ENCODE measurements at regions not wholly inside any gene's neighbourhood (a gene's known extent, or its start where the extent isn't known, plus 50 kb on each side); places are given as distances from the start of the nearest gene placed in this dataset.
"Not testable (repeated sequence)": the region's sequence is repeated elsewhere in the genome, so short reads cannot be mapped to it uniquely, and the experiment has no call there.

- no peak overlapping the region for H3K4me3 ChIP-seq (ENCODE audit: low read depth, low read length)
- DNase-seq (ENCODE audit: low read depth), result no peak
- no peak for TF ChIP-seq CTCF (IDR thresholded peaks at IDR 0.05; ENCODE audit: insufficient read depth, low read length)
These were observed 1207.6 kb downstream of the OTOL1 start for GRCh38 chr3:162704238-162704637.

GRCh38 chr3:162704799-162705385, 1208.3 kb downstream of the OTOL1 start:
- no peak for DNase-seq (ENCODE audit: low read depth)
- TF ChIP-seq CTCF (IDR thresholded peaks at IDR 0.05; ENCODE audit: insufficient read depth, low read length), result no peak
- no peak overlapping the region for H3K4me3 ChIP-seq (ENCODE audit: low read depth, low read length)

- not testable (repeated sequence) for H3K4me3 ChIP-seq (ENCODE audit: low read depth, low read length); DNase-seq (ENCODE audit: low read depth)
These were observed 1211.8 kb downstream of the OTOL1 start for GRCh38 chr3:162708394-162708793.

- not testable (repeated sequence) for H3K4me3 ChIP-seq (ENCODE audit: low read depth, low read length); DNase-seq (ENCODE audit: low read depth)
These were observed 1212.5 kb downstream of the OTOL1 start for GRCh38 chr3:162708942-162709706.

DNA sequence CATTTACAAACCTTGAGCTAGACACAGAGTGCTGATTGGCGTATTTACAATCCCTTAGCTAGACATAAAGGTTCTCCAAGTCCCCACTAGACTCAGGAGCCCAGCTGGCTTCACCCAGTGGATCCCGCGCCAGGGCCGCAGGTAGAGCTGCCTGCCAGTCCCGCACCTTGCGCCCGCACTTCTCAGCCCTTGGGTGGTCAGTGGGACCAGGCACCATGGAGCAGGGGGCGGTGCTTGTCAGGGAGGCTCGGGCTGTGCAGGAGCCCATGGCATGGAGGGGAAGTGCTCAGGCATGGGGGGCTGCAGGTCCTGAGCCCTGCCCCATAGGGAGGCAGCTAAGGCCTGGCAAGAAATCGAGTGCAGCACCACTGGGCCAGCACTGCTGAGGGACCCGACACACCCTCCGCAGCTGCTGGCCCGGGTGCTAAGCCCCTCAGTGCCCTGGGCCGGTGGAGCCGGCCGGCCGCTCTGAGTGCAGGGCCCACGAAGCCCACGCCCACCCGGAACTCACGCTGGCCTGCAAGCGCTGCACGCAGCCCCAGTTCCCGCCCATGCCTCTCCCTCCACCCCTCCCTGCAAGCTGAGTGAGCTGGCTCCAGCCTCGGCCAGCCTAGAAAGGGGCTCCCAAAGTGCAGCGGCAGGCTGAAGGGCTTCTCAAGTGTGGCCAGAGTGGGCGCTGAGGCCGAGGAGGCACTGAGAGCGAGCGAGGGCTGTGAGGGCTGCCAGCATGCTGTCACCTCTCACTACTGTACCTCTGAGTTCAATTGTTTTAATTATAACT, 1213.9 kb downstream of the OTOL1 start:
- TF ChIP-seq CTCF (IDR thresholded peaks at IDR 0.05; ENCODE audit: insufficient read depth, low read length), result no peak
- no peak overlapping the region for H3K4me3 ChIP-seq (ENCODE audit: low read depth, low read length)
- no peak for DNase-seq (ENCODE audit: low read depth)

- DNase-seq (ENCODE audit: low read depth), result not testable (repeated sequence)
These were observed 1220.5 kb downstream of the OTOL1 start for GRCh38 chr3:162717074-162717473.

GRCh38 chr3:162718697-162719096, 1222.1 kb downstream of the OTOL1 start:
- DNase-seq (ENCODE audit: low read depth), result no peak
- no peak for TF ChIP-seq CTCF (IDR thresholded peaks at IDR 0.05; ENCODE audit: insufficient read depth, low read length)
- H3K4me3 ChIP-seq (ENCODE audit: low read depth, low read length), result no peak overlapping the region

More at GRCh38 chr3:162717074-162717473, 1220.5 kb downstream of the OTOL1 start:
- H3K4me3 ChIP-seq (ENCODE audit: low read depth, low read length), result not testable (repeated sequence)

DNA sequence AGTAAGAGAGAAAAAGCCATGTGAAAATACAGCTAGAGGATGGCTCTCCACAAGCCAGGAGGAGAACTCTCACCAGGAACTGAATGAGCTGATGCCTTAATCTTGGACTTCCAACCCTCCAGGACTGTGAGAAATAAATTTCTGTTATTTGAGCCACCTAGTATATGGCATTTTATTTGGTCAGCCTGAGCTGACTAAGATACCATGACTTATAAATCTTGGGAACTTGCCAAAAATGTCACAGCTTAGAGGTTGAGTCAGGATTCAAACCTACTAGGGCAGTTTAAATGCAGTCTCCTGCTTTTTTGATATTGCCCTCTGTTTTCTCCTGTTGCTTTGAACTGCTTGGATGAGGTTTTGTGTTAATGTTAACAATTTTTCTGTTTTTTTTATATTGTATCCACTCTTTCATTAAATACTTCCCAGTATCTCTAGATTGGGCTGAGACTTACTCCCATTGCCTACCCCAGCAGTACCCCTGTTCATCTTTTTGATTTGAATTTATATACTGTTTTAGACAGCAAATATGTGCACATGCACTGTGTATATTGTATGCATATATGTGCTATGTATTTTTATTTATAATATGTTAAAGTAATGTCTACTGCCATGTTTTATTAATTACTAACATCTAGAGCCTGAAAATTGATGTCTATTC, 1223.2 kb downstream of the OTOL1 start:
- H3K4me3 ChIP-seq (ENCODE audit: low read depth, low read length), result no peak overlapping the region
- DNase-seq (ENCODE audit: low read depth), result peak; percentile 93
- no peak for TF ChIP-seq CTCF (IDR thresholded peaks at IDR 0.05; ENCODE audit: insufficient read depth, low read length)

Measured in fibroblast of the aortic adventitia (primary cell).